ENCODE measurements at regions not wholly inside any gene's neighbourhood (a gene's known extent, or its start where the extent isn't known, plus 50 kb on each side); places are given as distances from the start of the nearest gene placed in this dataset.

GRCh38 chr12:115088328-115088994 is 404.5 kb upstream of the TBX3 start:
- TF ChIP-seq ZFP30 (CRISPR knock-in tag; IDR thresholded peaks at IDR 0.05): no peak
- TF ChIP-seq GLIS3 (CRISPR knock-in tag; IDR thresholded peaks at IDR 0.05): no peak
- TF ChIP-seq, protein P1, sequence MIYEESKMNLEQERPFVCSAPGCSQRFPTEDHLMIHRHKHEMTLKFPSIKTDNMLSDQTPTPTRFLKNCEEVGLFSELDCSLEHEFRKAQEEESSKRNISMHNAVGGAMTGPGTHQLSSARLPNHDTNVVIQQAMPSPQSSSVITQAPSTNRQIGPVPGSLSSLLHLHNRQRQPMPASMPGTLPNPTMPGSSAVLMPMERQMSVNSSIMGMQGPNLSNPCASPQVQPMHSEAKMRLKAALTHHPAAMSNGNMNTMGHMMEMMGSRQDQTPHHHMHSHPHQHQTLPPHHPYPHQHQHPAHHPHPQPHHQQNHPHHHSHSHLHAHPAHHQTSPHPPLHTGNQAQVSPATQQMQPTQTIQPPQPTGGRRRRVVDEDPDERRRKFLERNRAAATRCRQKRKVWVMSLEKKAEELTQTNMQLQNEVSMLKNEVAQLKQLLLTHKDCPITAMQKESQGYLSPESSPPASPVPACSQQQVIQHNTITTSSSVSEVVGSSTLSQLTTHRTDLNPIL (CRISPR knock-in tag; IDR thresholded peaks at IDR 0.05; ENCODE audit: low read depth): no peak
- no peak for TF ChIP-seq ZFP3 (CRISPR knock-in tag; IDR thresholded peaks at IDR 0.05)
- no peak for TF ChIP-seq TCF4 (CRISPR knock-in tag; IDR thresholded peaks at IDR 0.05; ENCODE audit: borderline replicate concordance)
- TF ChIP-seq, protein P2, sequence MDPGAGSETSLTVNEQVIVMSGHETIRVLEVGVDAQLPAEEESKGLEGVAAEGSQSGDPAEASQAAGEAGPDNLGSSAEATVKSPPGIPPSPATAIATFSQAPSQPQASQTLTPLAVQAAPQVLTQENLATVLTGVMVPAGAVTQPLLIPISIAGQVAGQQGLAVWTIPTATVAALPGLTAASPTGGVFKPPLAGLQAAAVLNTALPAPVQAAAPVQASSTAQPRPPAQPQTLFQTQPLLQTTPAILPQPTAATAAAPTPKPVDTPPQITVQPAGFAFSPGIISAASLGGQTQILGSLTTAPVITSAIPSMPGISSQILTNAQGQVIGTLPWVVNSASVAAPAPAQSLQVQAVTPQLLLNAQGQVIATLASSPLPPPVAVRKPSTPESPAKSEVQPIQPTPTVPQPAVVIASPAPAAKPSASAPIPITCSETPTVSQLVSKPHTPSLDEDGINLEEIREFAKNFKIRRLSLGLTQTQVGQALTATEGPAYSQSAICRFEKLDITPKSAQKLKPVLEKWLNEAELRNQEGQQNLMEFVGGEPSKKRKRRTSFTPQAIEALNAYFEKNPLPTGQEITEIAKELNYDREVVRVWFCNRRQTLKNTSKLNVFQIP (CRISPR knock-in tag; IDR thresholded peaks at IDR 0.05; ENCODE audit: borderline replicate concordance, low read depth): no peak
- TF ChIP-seq, protein P3, sequence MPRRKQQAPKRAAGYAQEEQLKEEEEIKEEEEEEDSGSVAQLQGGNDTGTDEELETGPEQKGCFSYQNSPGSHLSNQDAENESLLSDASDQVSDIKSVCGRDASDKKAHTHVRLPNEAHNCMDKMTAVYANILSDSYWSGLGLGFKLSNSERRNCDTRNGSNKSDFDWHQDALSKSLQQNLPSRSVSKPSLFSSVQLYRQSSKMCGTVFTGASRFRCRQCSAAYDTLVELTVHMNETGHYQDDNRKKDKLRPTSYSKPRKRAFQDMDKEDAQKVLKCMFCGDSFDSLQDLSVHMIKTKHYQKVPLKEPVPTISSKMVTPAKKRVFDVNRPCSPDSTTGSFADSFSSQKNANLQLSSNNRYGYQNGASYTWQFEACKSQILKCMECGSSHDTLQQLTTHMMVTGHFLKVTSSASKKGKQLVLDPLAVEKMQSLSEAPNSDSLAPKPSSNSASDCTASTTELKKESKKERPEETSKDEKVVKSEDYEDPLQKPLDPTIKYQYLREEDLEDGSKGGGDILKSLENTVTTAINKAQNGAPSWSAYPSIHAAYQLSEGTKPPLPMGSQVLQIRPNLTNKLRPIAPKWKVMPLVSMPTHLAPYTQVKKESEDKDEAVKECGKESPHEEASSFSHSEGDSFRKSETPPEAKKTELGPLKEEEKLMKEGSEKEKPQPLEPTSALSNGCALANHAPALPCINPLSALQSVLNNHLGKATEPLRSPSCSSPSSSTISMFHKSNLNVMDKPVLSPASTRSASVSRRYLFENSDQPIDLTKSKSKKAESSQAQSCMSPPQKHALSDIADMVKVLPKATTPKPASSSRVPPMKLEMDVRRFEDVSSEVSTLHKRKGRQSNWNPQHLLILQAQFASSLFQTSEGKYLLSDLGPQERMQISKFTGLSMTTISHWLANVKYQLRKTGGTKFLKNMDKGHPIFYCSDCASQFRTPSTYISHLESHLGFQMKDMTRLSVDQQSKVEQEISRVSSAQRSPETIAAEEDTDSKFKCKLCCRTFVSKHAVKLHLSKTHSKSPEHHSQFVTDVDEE (CRISPR knock-in tag; IDR thresholded peaks at IDR 0.05): no peak
- no peak for TF ChIP-seq ZNF565 (CRISPR knock-in tag; conservative IDR thresholded peaks at IDR 0.05; ENCODE audit: low read depth)
- ATAC-seq: no peak

- ATAC-seq: no peak
- TF ChIP-seq RARB (CRISPR knock-in tag; IDR thresholded peaks at IDR 0.05): no peak
- no peak for TF ChIP-seq PPARA (CRISPR knock-in tag; IDR thresholded peaks at IDR 0.05; ENCODE audit: borderline replicate concordance)
- TF ChIP-seq GLIS3 (CRISPR knock-in tag; IDR thresholded peaks at IDR 0.05): no peak
- TF ChIP-seq TOX (CRISPR knock-in tag; IDR thresholded peaks at IDR 0.05; ENCODE audit: borderline replicate concordance): no peak
- TF ChIP-seq TCF4 (CRISPR knock-in tag; IDR thresholded peaks at IDR 0.05; ENCODE audit: borderline replicate concordance): no peak
- TF ChIP-seq ZNF8 (CRISPR knock-in tag; IDR thresholded peaks at IDR 0.05): no peak
- no peak for TF ChIP-seq BACH2 (CRISPR knock-in tag; IDR thresholded peaks at IDR 0.05; ENCODE audit: borderline replicate concordance)
- TF ChIP-seq ZFP30 (CRISPR knock-in tag; IDR thresholded peaks at IDR 0.05): no peak
- no peak for TF ChIP-seq ISL1 (CRISPR knock-in tag; IDR thresholded peaks at IDR 0.05)
- TF ChIP-seq ZNF565 (CRISPR knock-in tag; conservative IDR thresholded peaks at IDR 0.05; ENCODE audit: low read depth): no peak
- no peak for TF ChIP-seq PATZ1 (CRISPR knock-in tag; IDR thresholded peaks at IDR 0.05; ENCODE audit: borderline replicate concordance)
- TF ChIP-seq CSDC2 (CRISPR knock-in tag; IDR thresholded peaks at IDR 0.05): no peak
- TF ChIP-seq, protein P3 (CRISPR knock-in tag; IDR thresholded peaks at IDR 0.05): no peak
- TF ChIP-seq ARNTL (CRISPR knock-in tag; IDR thresholded peaks at IDR 0.05; ENCODE audit: borderline replicate concordance, low read depth): no peak
Measured at GRCh38 chr12:115085594-115085993, 401.6 kb upstream of the TBX3 start.

DNA sequence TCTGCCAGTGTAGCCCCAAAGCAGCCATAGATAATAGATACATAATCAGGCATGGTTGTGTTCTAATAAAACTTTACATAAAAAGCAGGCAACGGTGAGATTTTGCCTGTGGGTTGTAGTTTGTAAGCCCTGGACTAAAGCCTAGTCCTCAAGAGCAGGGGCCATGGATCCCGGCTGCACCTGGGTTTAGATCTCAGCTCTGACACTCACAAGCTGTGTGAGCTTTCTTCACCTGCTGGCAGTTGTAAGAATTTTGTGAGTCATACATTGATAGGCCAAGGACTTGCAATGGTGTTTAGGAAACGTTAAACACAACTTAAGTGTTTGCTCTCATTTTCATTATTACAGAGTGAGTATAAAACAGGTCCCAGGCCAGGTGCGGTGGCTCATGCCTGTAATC is 395.8 kb upstream of the TBX3 start:
- ATAC-seq: no peak
- TF ChIP-seq BACH2 (CRISPR knock-in tag; IDR thresholded peaks at IDR 0.05; ENCODE audit: borderline replicate concordance) (no peak), ESRRG (CRISPR knock-in tag; IDR thresholded peaks at IDR 0.05) (no peak), ZFP30 (CRISPR knock-in tag; IDR thresholded peaks at IDR 0.05) (no peak), PPARA (CRISPR knock-in tag; IDR thresholded peaks at IDR 0.05; ENCODE audit: borderline replicate concordance) (no peak)
